ENCODE measurements at regions not wholly inside any gene's neighbourhood (a gene's known extent, or its start where the extent isn't known, plus 50 kb on each side); places are given as distances from the start of the nearest gene placed in this dataset.
"Not testable (repeated sequence)": the region's sequence is repeated elsewhere in the genome, so short reads cannot be mapped to it uniquely, and the experiment has no call there.

GRCh38 chr2:64922482-64923384 lies 66.5 kb upstream of the SLC1A4 start:
- Histone ChIP-seq H3K9me3 (ENCODE audit: insufficient read depth, low read depth, low read length) (peaks cover 5% of the 10 kb centered on the region), H3K4me3 (ENCODE audit: low read length) (no peak overlapping the region), H3K36me3 (ENCODE audit: insufficient read depth, low read depth, low read length) (no peaks in the 10 kb centered on the region), H3K9ac (ENCODE audit: low read depth, low read length) (no peak overlapping the region), H3K27me3 (ENCODE audit: insufficient read depth, low read length) (peaks cover 11% of the 10 kb centered on the region; the same call in 1 of the 2 replicates), H3K27ac (ENCODE audit: low read length) (no peak overlapping the region), H3K4me1 (ENCODE audit: insufficient read depth, low read length) (peaks cover 4% of the 10 kb centered on the region; the same call in 1 of the 2 replicates)

- Histone ChIP-seq H3K36me3 (ENCODE audit: insufficient read depth, low read depth, low read length) (no peaks in the 10 kb centered on the region), H3K4me1 (ENCODE audit: insufficient read depth, low read length) (peaks cover 4% of the 10 kb centered on the region; the same call in 1 of the 2 replicates), H3K27ac (ENCODE audit: low read length) (no peak overlapping the region), H3K27me3 (ENCODE audit: insufficient read depth, low read length) (peaks cover 11% of the 10 kb centered on the region; the same call in 1 of the 2 replicates), H3K9me3 (ENCODE audit: insufficient read depth, low read depth, low read length) (peaks cover 5% of the 10 kb centered on the region), H3K9ac (ENCODE audit: low read depth, low read length) (no peak overlapping the region), H3K4me3 (ENCODE audit: low read length) (no peak overlapping the region)
These were observed 65.9 kb upstream of the SLC1A4 start for GRCh38 chr2:64923385-64923710.

- Histone ChIP-seq H3K4me1 (ENCODE audit: insufficient read depth, low read length) (no peaks in the 10 kb centered on the region), H3K27me3 (ENCODE audit: insufficient read depth, low read length) (peaks cover 6% of the 10 kb centered on the region; the same call in 1 of the 2 replicates), H3K27ac (ENCODE audit: low read length) (no peak overlapping the region), H3K9ac (ENCODE audit: low read depth, low read length) (no peak overlapping the region), H3K9me3 (ENCODE audit: insufficient read depth, low read depth, low read length) (peaks cover 5% of the 10 kb centered on the region), H3K36me3 (ENCODE audit: insufficient read depth, low read depth, low read length) (no peaks in the 10 kb centered on the region), H3K4me3 (ENCODE audit: low read length) (no peak overlapping the region)
These were observed 64.8 kb upstream of the SLC1A4 start for GRCh38 chr2:64924170-64924934.

GRCh38 chr2:64925930-64926722 lies 63.1 kb upstream of the SLC1A4 start:
- not testable (repeated sequence) for H3K4me3 ChIP-seq (ENCODE audit: low read length); H3K4me1 ChIP-seq (ENCODE audit: insufficient read depth, low read length); H3K27ac ChIP-seq (ENCODE audit: low read length); H3K27me3 ChIP-seq (ENCODE audit: insufficient read depth, low read length); H3K36me3 ChIP-seq (ENCODE audit: insufficient read depth, low read depth, low read length); H3K9me3 ChIP-seq (ENCODE audit: insufficient read depth, low read depth, low read length); H3K9ac ChIP-seq (ENCODE audit: low read depth, low read length)

- no peak overlapping the region for H3K27ac ChIP-seq (ENCODE audit: low read length)
- H3K9me3 ChIP-seq (ENCODE audit: insufficient read depth, low read depth, low read length), result peaks cover 5% of the 10 kb centered on the region
- no peaks in the 10 kb centered on the region for H3K4me1 ChIP-seq (ENCODE audit: insufficient read depth, low read length)
- H3K4me3 ChIP-seq (ENCODE audit: low read length), result no peak overlapping the region
- H3K36me3 ChIP-seq (ENCODE audit: insufficient read depth, low read depth, low read length), result no peaks in the 10 kb centered on the region
- H3K9ac ChIP-seq (ENCODE audit: low read depth, low read length), result no peak overlapping the region
- H3K27me3 ChIP-seq (ENCODE audit: insufficient read depth, low read length), result peaks cover 3% of the 10 kb centered on the region; the same call in 1 of the 2 replicates
These were observed 60.4 kb upstream of the SLC1A4 start for GRCh38 chr2:64928813-64929212.

GRCh38 chr2:64929333-64929732 lies 59.9 kb upstream of the SLC1A4 start:
- Histone ChIP-seq H3K9me3 (ENCODE audit: insufficient read depth, low read depth, low read length) (peaks cover 5% of the 10 kb centered on the region), H3K36me3 (ENCODE audit: insufficient read depth, low read depth, low read length) (no peaks in the 10 kb centered on the region), H3K27ac (ENCODE audit: low read length) (no peak overlapping the region), H3K27me3 (ENCODE audit: insufficient read depth, low read length) (peaks cover 3% of the 10 kb centered on the region; the same call in 1 of the 2 replicates), H3K9ac (ENCODE audit: low read depth, low read length) (no peak overlapping the region), H3K4me1 (ENCODE audit: insufficient read depth, low read length) (no peaks in the 10 kb centered on the region), H3K4me3 (ENCODE audit: low read length) (no peak overlapping the region)

- Histone ChIP-seq H3K36me3 (ENCODE audit: insufficient read depth, low read depth, low read length) (no peaks in the 10 kb centered on the region), H3K4me3 (ENCODE audit: low read length) (no peak overlapping the region), H3K4me1 (ENCODE audit: insufficient read depth, low read length) (no peaks in the 10 kb centered on the region), H3K27ac (ENCODE audit: low read length) (no peak overlapping the region), H3K9ac (ENCODE audit: low read depth, low read length) (no peak overlapping the region), H3K9me3 (ENCODE audit: insufficient read depth, low read depth, low read length) (peaks cover 5% of the 10 kb centered on the region), H3K27me3 (ENCODE audit: insufficient read depth, low read length) (peaks cover 3% of the 10 kb centered on the region; the same call in 1 of the 2 replicates)
These were observed 58.9 kb upstream of the SLC1A4 start for GRCh38 chr2:64930258-64930671.

DNA sequence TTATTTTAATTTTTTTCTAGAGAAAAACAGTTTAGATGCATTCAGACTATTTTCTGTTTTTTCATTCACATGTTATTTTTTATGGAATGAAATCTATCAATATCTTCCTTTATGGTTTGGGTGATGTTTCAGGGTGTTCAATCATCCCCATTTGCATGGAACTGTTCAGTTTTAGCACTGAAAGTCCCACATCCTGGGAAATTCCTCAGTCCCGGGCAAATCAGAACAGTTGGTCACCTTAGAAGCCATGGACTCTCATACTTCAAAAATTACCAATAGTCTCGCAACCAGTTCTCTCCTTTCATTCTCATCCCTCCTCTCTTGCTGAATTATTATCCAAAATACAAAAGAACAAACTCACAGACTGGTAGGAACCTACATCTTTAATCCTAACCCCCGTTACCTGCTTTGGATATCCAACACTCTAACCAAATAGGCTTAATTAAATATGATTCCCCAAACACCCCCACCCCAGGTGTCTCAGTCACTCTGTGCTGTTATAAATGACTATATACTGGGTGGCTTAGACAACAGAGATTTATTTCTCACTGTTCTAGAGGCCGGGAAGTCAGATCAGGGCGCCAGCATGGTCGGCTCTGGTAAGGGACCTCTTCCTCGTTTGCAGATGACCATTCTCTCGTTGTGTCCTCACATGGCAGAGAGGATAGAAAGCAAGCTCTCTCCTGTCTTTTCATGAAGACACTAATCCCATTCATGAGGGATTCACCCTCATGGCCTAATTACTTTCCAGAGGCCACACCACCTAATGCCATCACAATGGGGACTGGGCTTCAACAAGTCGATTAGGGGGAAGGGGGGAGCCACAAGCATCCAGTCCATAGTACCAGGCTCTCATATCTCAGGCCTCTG lies 57.7 kb upstream of the SLC1A4 start:
- H3K27ac ChIP-seq (ENCODE audit: low read length), result no peak overlapping the region
- no peak overlapping the region for H3K4me3 ChIP-seq (ENCODE audit: low read length)

GRCh38 chr2:64932116-64932370 lies 57.2 kb upstream of the SLC1A4 start:
- H3K27ac ChIP-seq (ENCODE audit: low read length), result no peak overlapping the region
- no peak overlapping the region for H3K9ac ChIP-seq (ENCODE audit: low read depth, low read length)
- no peak overlapping the region for H3K4me3 ChIP-seq (ENCODE audit: low read length)

More for the DNA sequence above, 57.7 kb upstream of the SLC1A4 start:
- H3K9me3 ChIP-seq (ENCODE audit: insufficient read depth, low read depth, low read length), result peaks cover 3% of the 10 kb centered on the region
- H3K4me1 ChIP-seq (ENCODE audit: insufficient read depth, low read length), result no peaks in the 10 kb centered on the region
- H3K9ac ChIP-seq (ENCODE audit: low read depth, low read length), result no peak overlapping the region
- H3K27me3 ChIP-seq (ENCODE audit: insufficient read depth, low read length), result peaks cover 3% of the 10 kb centered on the region; the same call in 1 of the 2 replicates
- no peaks in the 10 kb centered on the region for H3K36me3 ChIP-seq (ENCODE audit: insufficient read depth, low read depth, low read length)

GRCh38 chr2:64932371-64933216 lies 56.6 kb upstream of the SLC1A4 start:
- Histone ChIP-seq H3K9me3 (ENCODE audit: insufficient read depth, low read depth, low read length) (no peaks in the 10 kb centered on the region), H3K4me3 (ENCODE audit: low read length) (no peak overlapping the region), H3K36me3 (ENCODE audit: insufficient read depth, low read depth, low read length) (no peaks in the 10 kb centered on the region), H3K4me1 (ENCODE audit: insufficient read depth, low read length) (no peaks in the 10 kb centered on the region), H3K27ac (ENCODE audit: low read length) (no peak overlapping the region), H3K27me3 (ENCODE audit: insufficient read depth, low read length) (peaks cover 3% of the 10 kb centered on the region; the same call in 1 of the 2 replicates), H3K9ac (ENCODE audit: low read depth, low read length) (no peak overlapping the region)

More at GRCh38 chr2:64932116-64932370, 57.2 kb upstream of the SLC1A4 start:
- peaks cover 3% of the 10 kb centered on the region; the same call in 1 of the 2 replicates for H3K27me3 ChIP-seq (ENCODE audit: insufficient read depth, low read length)
- H3K9me3 ChIP-seq (ENCODE audit: insufficient read depth, low read depth, low read length), result no peaks in the 10 kb centered on the region; the same call in 1 of the 2 replicates
- no peaks in the 10 kb centered on the region for H3K4me1 ChIP-seq (ENCODE audit: insufficient read depth, low read length)
- no peaks in the 10 kb centered on the region for H3K36me3 ChIP-seq (ENCODE audit: insufficient read depth, low read depth, low read length)

Data from iPS-20b (cell line).